AG09319 (cell line): ENCODE measurements at regions not wholly inside any gene's neighbourhood (a gene's known extent, or its start where the extent isn't known, plus 50 kb on each side); places are given as distances from the start of the nearest gene placed in this dataset.

Source experiments
- DNase-seq: peaks from one replicate; pipeline ENCODE4 v3.0.0-alpha.2; 2010; ENCODE audit warnings: low read depth; ENCODE audit errors: extremely low read depth
- TF ChIP-seq, protein P1 (sequence below): IDR thresholded peaks from 2 replicates; pipeline ENCODE4 v1.5.1; 2011; ENCODE audit warnings: low read depth, mild to moderate bottlenecking, inconsistent platforms, low read length, moderate library complexity

DNA sequence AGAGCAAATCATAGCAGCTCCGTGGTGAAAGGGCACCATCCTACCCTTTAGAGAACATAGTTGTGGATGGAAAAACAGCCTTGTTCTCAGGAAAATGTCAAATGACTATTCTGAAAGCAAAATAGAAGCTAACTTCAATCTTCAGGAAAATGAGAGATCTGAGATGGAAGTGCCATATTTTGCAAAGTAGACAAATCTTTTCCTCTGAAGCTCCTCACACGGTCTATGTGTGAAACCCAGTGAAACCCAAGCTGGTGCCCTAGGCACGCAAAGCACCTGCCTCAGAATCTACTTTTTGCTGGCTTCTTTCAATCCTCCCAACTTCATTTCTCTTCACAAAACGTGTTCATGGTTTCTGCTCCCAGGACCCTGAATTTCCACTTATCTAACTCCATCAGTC is 325.2 kb upstream of the CDH4 start:
- TF ChIP-seq, protein P1, sequence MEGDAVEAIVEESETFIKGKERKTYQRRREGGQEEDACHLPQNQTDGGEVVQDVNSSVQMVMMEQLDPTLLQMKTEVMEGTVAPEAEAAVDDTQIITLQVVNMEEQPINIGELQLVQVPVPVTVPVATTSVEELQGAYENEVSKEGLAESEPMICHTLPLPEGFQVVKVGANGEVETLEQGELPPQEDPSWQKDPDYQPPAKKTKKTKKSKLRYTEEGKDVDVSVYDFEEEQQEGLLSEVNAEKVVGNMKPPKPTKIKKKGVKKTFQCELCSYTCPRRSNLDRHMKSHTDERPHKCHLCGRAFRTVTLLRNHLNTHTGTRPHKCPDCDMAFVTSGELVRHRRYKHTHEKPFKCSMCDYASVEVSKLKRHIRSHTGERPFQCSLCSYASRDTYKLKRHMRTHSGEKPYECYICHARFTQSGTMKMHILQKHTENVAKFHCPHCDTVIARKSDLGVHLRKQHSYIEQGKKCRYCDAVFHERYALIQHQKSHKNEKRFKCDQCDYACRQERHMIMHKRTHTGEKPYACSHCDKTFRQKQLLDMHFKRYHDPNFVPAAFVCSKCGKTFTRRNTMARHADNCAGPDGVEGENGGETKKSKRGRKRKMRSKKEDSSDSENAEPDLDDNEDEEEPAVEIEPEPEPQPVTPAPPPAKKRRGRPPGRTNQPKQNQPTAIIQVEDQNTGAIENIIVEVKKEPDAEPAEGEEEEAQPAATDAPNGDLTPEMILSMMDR: no peak
- no peak for DNase-seq

DNA sequence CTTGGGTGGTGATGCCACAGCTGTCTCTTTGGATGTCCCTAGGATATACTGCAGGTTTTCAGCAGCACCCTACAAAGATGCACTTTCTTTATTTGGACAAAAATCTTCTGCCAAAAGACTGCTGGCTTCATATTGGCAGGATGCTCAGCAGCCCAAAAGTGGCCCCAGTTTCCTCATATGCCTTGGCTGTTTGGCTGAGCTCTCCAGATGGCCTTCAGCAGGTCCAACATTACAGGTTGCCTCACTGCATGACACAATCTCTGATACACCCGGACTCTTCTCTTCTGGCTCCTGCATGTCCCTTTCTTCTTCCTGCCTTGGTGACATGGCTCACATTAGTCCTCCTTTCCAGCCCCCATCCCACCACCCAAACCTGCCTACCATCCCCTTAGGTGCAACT is 323.7 kb upstream of the CDH4 start:
- no peak for DNase-seq
- TF ChIP-seq, protein P1: no peak

DNA sequence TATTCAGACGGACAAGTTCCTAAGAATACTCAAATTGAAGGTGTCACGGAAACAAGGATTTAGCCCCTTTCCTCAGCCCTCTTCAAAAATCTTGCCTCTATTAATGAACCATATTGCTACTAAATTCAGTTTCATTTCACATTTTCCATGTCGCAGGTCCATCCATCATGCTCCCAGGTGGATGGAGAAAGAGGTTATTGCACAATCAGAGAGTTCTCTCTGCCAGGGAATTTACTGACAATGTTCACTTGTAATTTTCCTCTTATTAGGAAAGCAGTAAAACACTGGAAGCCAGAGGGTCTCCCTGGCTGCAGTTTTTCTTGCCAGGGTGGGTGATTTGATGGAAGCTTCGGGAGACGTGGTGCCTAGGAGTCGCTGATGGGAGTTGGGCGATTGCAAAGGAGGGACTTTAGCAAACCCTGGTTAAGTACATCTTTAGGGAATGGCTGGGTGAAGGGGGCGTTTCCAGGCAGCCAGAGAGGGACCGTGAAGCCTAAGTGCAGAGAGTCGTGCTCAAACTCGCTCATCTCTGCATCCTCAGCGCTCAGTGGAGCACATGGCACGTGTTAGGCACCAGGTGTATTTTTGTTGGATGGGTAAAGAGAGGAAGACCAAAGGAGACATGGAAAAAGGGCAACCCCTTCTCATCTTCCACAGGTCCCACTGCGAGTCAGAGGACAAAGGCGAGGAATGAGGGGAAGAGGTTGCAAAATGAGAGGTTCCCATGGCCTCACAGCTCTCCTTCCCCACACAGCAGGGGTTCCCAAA is 321.9 kb upstream of the CDH4 start:
- TF ChIP-seq, protein P1: no peak
- DNase-seq: no peak

DNA sequence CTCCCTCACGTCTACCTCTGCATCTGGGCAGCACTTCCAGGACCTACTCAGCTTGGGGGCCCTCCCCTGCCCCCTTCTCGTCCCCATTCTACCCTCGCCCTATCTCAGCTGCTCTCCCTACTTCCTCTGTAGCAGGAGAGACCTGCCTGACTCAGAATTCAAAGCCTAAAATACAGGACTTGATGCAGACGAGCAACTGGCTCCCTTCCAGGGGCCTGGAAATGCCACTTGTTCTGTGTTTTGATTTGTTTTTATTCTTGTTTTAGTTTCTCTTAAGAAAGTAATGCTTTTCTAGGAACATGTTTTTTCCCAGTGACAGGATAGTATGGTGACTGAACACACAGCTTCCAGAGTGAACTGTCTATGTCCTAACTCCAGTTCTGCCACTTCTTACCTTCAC is 320.4 kb upstream of the CDH4 start:
- TF ChIP-seq, protein P1: no peak

DNA sequence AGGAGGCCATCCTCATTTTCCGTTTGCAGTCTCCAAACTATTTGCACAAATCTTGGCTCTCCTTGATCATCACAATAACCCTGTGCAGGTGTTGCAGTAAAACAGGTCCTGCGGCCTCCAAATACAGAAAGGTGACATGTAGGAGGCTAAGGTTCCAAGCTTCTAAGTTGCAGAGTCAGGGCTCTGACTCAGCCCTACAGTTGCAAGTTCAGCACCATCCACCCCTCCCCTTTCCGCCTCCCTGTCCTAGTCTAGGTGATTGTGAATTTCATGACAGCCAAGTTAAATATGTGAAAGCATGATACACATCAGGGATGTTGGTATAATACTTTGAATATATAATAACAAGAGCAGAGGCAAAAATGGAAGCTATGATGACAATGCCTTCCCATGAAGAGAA is 317.3 kb upstream of the CDH4 start:
- TF ChIP-seq, protein P1: no peak
- no peak for DNase-seq

More for the DNA sequence above, 320.4 kb upstream of the CDH4 start:
- DNase-seq: no peak

DNA sequence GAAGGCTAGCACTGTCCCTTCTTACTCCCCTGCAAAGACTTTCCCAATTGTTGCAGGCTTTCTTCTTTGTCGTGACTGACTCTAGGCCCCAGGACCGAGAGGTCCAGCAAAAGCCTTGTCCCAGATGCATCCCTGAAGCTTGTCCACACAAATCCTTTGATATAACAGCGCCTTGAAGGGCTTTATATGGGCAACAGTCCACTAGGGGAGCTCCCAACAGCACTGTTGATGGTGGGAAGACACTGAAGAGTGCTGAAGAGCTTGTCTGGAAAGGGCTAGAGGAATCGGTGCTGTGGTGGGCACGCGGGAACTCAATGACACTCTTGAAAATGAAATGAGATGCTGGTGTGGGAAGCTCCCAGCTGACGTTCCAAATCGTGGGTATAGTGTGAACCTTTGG is 316.1 kb upstream of the CDH4 start:
- no peak for DNase-seq

DNA sequence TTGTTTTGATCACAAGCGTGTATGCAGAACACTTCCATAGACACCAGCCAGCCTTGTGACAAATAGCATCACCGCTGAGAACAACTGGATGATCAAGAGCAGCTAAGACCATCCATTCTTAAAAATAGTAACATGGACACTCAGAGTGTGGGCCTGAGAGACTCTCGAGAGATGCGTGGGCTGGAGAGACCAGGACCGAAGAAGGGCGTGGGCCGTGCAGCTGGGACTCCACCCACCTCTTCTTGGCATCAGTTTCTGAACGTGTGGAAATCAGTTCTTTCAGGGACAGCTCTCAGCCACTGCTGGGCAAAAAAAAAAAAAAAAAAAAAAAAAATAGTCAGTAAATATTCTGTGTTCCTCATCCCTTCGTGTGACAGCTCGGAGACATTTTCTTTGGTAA is 314.5 kb upstream of the CDH4 start:
- TF ChIP-seq, protein P1: no peak

More for the DNA sequence above, 316.1 kb upstream of the CDH4 start:
- TF ChIP-seq, protein P1: no peak

More for the DNA sequence above, 314.5 kb upstream of the CDH4 start:
- DNase-seq: no peak
